Astrocyte (in vitro differentiated cells and primary cell): ENCODE measurements at regions not wholly inside any gene's neighbourhood (a gene's known extent, or its start where the extent isn't known, plus 50 kb on each side); places are given as distances from the start of the nearest gene placed in this dataset.

Experiments used
- DNase-seq: peaks from one replicate; pipeline ENCODE4 v3.0.0-alpha.2; 2010; ENCODE audit warnings: low read depth
- FAIRE-seq: peaks from 2 replicates; lab custom pipeline; 2011; peaks lifted over from hg19 to GRCh38; lab: Jason Lieb, UNC
- H2AFZ ChIP-seq: 2 replicates; pipeline ENCODE4 v1.6.0; 2012; ENCODE audit warnings: low read depth, low read length, inconsistent platforms
- H3K27ac ChIP-seq: 2 replicates; pipeline ENCODE4 v1.5.1; 2011; ENCODE audit warnings: low read depth, low read length, inconsistent platforms
- H3K27me3 ChIP-seq: 2 replicates; pipeline ENCODE4 v1.6.0; 2011; ENCODE audit warnings: low read length, inconsistent platforms; ENCODE audit not compliant: insufficient read depth
- H3K36me3 ChIP-seq: 2 replicates; pipeline ENCODE4 v1.5.1; 2011; ENCODE audit warnings: low read length, inconsistent platforms; ENCODE audit not compliant: insufficient read depth
- H3K4me1 ChIP-seq: 2 replicates; pipeline ENCODE4 v1.5.1; 2011; ENCODE audit warnings: low read length, inconsistent platforms; ENCODE audit not compliant: insufficient read depth
- H3K4me2 ChIP-seq: 2 replicates; pipeline ENCODE4 v1.6.0; 2012; ENCODE audit warnings: low read length, inconsistent platforms
- H3K4me3 ChIP-seq: 2 replicates; pipeline ENCODE4 v1.5.1; 2011; ENCODE audit warnings: low read depth, mild to moderate bottlenecking, low read length, inconsistent platforms; ENCODE audit not compliant: insufficient read depth
- H3K79me2 ChIP-seq: 2 replicates; pipeline ENCODE4 v1.6.0; 2012; ENCODE audit warnings: mild to moderate bottlenecking, low read length, inconsistent platforms; ENCODE audit not compliant: insufficient read depth
- H3K9ac ChIP-seq: 2 replicates; pipeline ENCODE4 v1.6.0; 2012; ENCODE audit warnings: mild to moderate bottlenecking, low read length, inconsistent platforms
- H3K9me3 ChIP-seq: 2 replicates; pipeline ENCODE4 v1.5.1; 2012; ENCODE audit warnings: low read depth, mild to moderate bottlenecking, low read length, inconsistent platforms; ENCODE audit not compliant: insufficient read depth
- H4K20me1 ChIP-seq: 2 replicates; pipeline ENCODE4 v1.6.0; 2012; ENCODE audit warnings: low read length, inconsistent platforms; ENCODE audit not compliant: insufficient read depth
- H3K27ac Mint-ChIP-seq: one replicate; pipeline ENCODE4 v1.8.0; 2021; ENCODE audit warnings: mild to moderate bottlenecking, mixed read lengths; ENCODE audit not compliant: unreplicated experiment
- H3K27me3 Mint-ChIP-seq: one replicate; pipeline ENCODE4 v1.8.0; 2021; ENCODE audit warnings: low read depth, mixed read lengths; ENCODE audit not compliant: unreplicated experiment
- H3K36me3 Mint-ChIP-seq: one replicate; pipeline ENCODE4 v1.8.0; 2021; ENCODE audit warnings: low read depth, mixed read lengths; ENCODE audit not compliant: unreplicated experiment
- H3K4me1 Mint-ChIP-seq: one replicate; pipeline ENCODE4 v1.8.0; 2021; ENCODE audit warnings: low read depth, mixed read lengths; ENCODE audit not compliant: unreplicated experiment
- H3K4me3 Mint-ChIP-seq: one replicate; pipeline ENCODE4 v1.8.0; 2021; ENCODE audit warnings: mild to moderate bottlenecking, moderate library complexity, mixed read lengths; ENCODE audit not compliant: unreplicated experiment
- H3K9me3 Mint-ChIP-seq: one replicate; pipeline ENCODE4 v1.8.0; 2021; ENCODE audit warnings: mild to moderate bottlenecking, mixed read lengths; ENCODE audit not compliant: unreplicated experiment
- EZH2 ChIP-seq: IDR thresholded peaks from 2 replicates; pipeline ENCODE4 v1.6.1; 2012; ENCODE audit warnings: mild to moderate bottlenecking, low read length, inconsistent platforms; ENCODE audit not compliant: insufficient read depth
- TF ChIP-seq, protein P1 (sequence below): IDR thresholded peaks from 2 replicates; pipeline ENCODE4 v1.5.1; 2011; ENCODE audit warnings: low read depth, mild to moderate bottlenecking, inconsistent platforms, low read length, moderate library complexity; ENCODE audit not compliant: insufficient read depth

DNA sequence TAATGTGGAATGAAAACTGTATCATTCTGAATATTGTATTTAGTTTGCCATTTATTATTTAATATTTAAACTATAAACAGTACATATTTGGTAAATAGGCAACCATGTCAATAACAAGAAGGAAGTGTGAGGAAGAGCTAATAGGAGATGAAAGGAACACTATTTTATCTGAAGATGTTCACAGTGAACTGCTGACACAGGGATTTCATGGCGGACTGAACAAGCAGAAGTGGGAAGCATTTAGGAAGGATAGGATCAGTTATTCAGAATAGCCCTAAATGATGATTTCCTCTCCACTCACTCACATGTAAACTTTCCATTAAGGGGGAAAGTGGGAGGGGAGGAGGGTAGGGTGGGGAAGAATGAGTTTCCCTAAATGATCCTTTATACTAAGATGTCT is 682.4 kb downstream of the TOX3 start:
- Mint-ChIP-seq H3K27me3 (peaks cover 4% of the 10 kb centered on the region), H3K9me3 (no peaks in the 10 kb centered on the region), H3K27ac (no peak overlapping the region), H3K4me1 (no peaks in the 10 kb centered on the region), H3K4me3 (no peak overlapping the region), H3K36me3 (no peaks in the 10 kb centered on the region)
- Histone ChIP-seq H3K4me3 (no peak overlapping the region), H2AFZ (no peak overlapping the region), H3K9me3 (no peaks in the 10 kb centered on the region), H3K27me3 (no peaks in the 10 kb centered on the region), H3K4me1 (no peaks in the 10 kb centered on the region), H3K9ac (no peak overlapping the region), H3K27ac (no peak overlapping the region), H3K79me2 (no peaks in the 10 kb centered on the region), H3K36me3 (no peaks in the 10 kb centered on the region), H3K4me2 (no peak overlapping the region), H4K20me1 (no peaks in the 10 kb centered on the region)
- DNase-seq (no peak), FAIRE-seq (no peak)
- TF ChIP-seq, protein P1, sequence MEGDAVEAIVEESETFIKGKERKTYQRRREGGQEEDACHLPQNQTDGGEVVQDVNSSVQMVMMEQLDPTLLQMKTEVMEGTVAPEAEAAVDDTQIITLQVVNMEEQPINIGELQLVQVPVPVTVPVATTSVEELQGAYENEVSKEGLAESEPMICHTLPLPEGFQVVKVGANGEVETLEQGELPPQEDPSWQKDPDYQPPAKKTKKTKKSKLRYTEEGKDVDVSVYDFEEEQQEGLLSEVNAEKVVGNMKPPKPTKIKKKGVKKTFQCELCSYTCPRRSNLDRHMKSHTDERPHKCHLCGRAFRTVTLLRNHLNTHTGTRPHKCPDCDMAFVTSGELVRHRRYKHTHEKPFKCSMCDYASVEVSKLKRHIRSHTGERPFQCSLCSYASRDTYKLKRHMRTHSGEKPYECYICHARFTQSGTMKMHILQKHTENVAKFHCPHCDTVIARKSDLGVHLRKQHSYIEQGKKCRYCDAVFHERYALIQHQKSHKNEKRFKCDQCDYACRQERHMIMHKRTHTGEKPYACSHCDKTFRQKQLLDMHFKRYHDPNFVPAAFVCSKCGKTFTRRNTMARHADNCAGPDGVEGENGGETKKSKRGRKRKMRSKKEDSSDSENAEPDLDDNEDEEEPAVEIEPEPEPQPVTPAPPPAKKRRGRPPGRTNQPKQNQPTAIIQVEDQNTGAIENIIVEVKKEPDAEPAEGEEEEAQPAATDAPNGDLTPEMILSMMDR = no peak

DNA sequence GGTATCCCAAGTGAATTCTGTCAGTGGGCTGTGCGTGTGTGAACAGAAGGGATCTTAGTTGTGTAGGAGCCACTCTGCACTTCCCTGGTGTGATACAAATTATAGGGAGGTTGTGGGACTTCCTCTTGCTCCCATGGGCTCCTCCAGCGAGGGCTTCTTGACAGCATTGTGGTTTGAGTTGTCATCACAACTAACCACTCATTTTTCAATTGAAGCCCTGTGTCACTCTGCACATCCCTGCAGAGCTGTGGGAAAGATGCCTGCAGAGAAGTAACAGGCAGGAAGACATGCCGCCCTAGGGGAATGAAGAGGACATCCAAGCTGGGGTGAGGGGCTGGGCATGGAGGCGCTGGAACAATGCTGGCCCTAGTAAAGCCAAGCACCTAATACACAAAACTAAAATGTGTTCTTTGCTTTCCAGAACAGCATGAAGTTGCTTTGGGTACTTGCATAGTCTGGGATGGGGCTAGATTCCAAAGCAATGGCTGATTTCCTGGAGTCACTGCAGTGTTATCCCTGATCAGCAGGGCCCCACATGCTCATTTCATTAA is 692.5 kb downstream of the TOX3 start:
- H3K4me3 Mint-ChIP-seq = no peak overlapping the region
- no peaks in the 10 kb centered on the region for H3K36me3 Mint-ChIP-seq
- no peaks in the 10 kb centered on the region for H3K9me3 Mint-ChIP-seq
- Histone ChIP-seq H3K27me3 (no peaks in the 10 kb centered on the region), H3K27ac (no peak overlapping the region), H3K4me2 (no peak overlapping the region), H4K20me1 (no peaks in the 10 kb centered on the region), H3K36me3 (no peaks in the 10 kb centered on the region), H3K79me2 (no peaks in the 10 kb centered on the region), H3K9ac (no peak overlapping the region), H3K4me3 (no peak overlapping the region), H2AFZ (no peak overlapping the region), H3K4me1 (no peaks in the 10 kb centered on the region), H3K9me3 (no peaks in the 10 kb centered on the region)
- FAIRE-seq (no peak), DNase-seq (no peak)
- TF ChIP-seq, protein P1 = no peak
- TF ChIP-seq EZH2 = no peak
- peaks cover 5% of the 10 kb centered on the region for H3K4me1 Mint-ChIP-seq
- H3K27me3 Mint-ChIP-seq = peaks cover 12% of the 10 kb centered on the region
- H3K27ac Mint-ChIP-seq = no peak overlapping the region

DNA sequence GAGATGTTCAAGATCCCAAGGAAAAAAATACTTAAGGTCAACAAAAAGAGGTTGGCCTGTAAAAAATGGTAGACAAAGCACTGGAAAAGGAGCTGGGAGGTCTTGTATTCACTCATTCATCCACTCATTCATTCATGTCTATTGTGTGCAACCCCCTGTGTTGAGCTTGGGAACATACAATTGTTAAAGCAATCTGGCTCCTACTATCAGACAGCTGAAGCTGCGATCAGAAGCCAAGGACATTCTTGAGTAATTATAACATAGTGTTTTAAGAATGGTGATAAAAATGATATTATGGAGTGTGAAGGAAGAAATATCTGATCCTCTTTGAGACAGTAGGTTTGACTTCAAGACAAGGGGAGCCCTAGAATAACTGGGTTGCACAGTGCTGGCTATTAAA is 693.4 kb downstream of the TOX3 start:
- no peak overlapping the region for H2AFZ ChIP-seq
- no peak overlapping the region for H3K4me2 ChIP-seq
- Mint-ChIP-seq H3K9me3 (no peaks in the 10 kb centered on the region), H3K27me3 (peaks cover 12% of the 10 kb centered on the region), H3K27ac (no peak overlapping the region), H3K4me3 (no peak overlapping the region), H3K36me3 (no peaks in the 10 kb centered on the region), H3K4me1 (peaks cover 8% of the 10 kb centered on the region)
- no peak for TF ChIP-seq EZH2
- TF ChIP-seq, protein P1 = no peak
- H3K4me3 ChIP-seq = no peak overlapping the region
- no peak overlapping the region for H3K27ac ChIP-seq
- no peak overlapping the region for H3K9ac ChIP-seq
- H3K27me3 ChIP-seq = no peaks in the 10 kb centered on the region
- no peaks in the 10 kb centered on the region for H3K36me3 ChIP-seq
- FAIRE-seq (no peak), DNase-seq (no peak)
- H3K4me1 ChIP-seq = no peaks in the 10 kb centered on the region
- H3K9me3 ChIP-seq = no peaks in the 10 kb centered on the region
- no peaks in the 10 kb centered on the region for H4K20me1 ChIP-seq
- no peaks in the 10 kb centered on the region for H3K79me2 ChIP-seq
